ENCODE measurements at regions not wholly inside any gene's neighbourhood (a gene's known extent, or its start where the extent isn't known, plus 50 kb on each side); places are given as distances from the start of the nearest gene placed in this dataset.
A peak's percentile ranks its signal among the peaks of the same experiment; 100 is the strongest.

GRCh38 chr5:15995341-15996052 lies 184.1 kb downstream of the MARCHF11 start:
- DNase-seq (ENCODE audit: low read depth): peak; percentile 66
- no peak for FAIRE-seq
- TF ChIP-seq CTCF (IDR thresholded peaks at IDR 0.05; ENCODE audit: insufficient read depth, low read length, severe bottlenecking): peak; percentile 65
- no peaks in the 10 kb centered on the region for H3K36me3 ChIP-seq (ENCODE audit: control insufficient read depth, insufficient read depth, low read length)
- H3K4me3 ChIP-seq (ENCODE audit: low read depth, low read length): no peak overlapping the region
- H3K27me3 ChIP-seq (ENCODE audit: control insufficient read depth, insufficient read depth, low read length): no peaks in the 10 kb centered on the region

- DNase-seq (ENCODE audit: low read depth): peak; percentile 11
- FAIRE-seq: no peak
- Histone ChIP-seq H3K4me3 (ENCODE audit: low read depth, low read length) (no peak overlapping the region), H3K36me3 (ENCODE audit: control insufficient read depth, insufficient read depth, low read length) (no peaks in the 10 kb centered on the region), H3K27me3 (ENCODE audit: control insufficient read depth, insufficient read depth, low read length) (no peaks in the 10 kb centered on the region)
- no peak for TF ChIP-seq CTCF (IDR thresholded peaks at IDR 0.05; ENCODE audit: insufficient read depth, low read length, severe bottlenecking)
Observed at GRCh38 chr5:15993919-15994318, 185.7 kb downstream of the MARCHF11 start.

- Histone ChIP-seq H3K27me3 (ENCODE audit: control insufficient read depth, insufficient read depth, low read length) (no peaks in the 10 kb centered on the region), H3K36me3 (ENCODE audit: control insufficient read depth, insufficient read depth, low read length) (no peaks in the 10 kb centered on the region), H3K4me3 (ENCODE audit: low read depth, low read length) (no peak overlapping the region)
- no peak for TF ChIP-seq CTCF (IDR thresholded peaks at IDR 0.05; ENCODE audit: insufficient read depth, low read length, severe bottlenecking)
- FAIRE-seq (peak; percentile 50), DNase-seq (ENCODE audit: low read depth) (peak; percentile 98)
Observed at GRCh38 chr5:15993334-15993733, 186.3 kb downstream of the MARCHF11 start.

GRCh38 chr5:15992918-15993317 lies 186.7 kb downstream of the MARCHF11 start:
- peak; percentile 14 for TF ChIP-seq CTCF (IDR thresholded peaks at IDR 0.05; ENCODE audit: insufficient read depth, low read length, severe bottlenecking)
- Histone ChIP-seq H3K36me3 (ENCODE audit: control insufficient read depth, insufficient read depth, low read length) (no peaks in the 10 kb centered on the region), H3K27me3 (ENCODE audit: control insufficient read depth, insufficient read depth, low read length) (no peaks in the 10 kb centered on the region), H3K4me3 (ENCODE audit: low read depth, low read length) (no peak overlapping the region)
- no peak for FAIRE-seq
- peak; percentile 95 for DNase-seq (ENCODE audit: low read depth)

- FAIRE-seq (no peak), DNase-seq (ENCODE audit: low read depth) (no peak)
- no peaks in the 10 kb centered on the region for H3K36me3 ChIP-seq (ENCODE audit: control insufficient read depth, insufficient read depth, low read length)
- no peaks in the 10 kb centered on the region for H3K27me3 ChIP-seq (ENCODE audit: control insufficient read depth, insufficient read depth, low read length)
- H3K4me3 ChIP-seq (ENCODE audit: low read depth, low read length): no peak overlapping the region
- TF ChIP-seq CTCF (IDR thresholded peaks at IDR 0.05; ENCODE audit: insufficient read depth, low read length, severe bottlenecking): no peak
Observed at GRCh38 chr5:15991586-15991985, 188.0 kb downstream of the MARCHF11 start.
